GM12878 (cell line): ENCODE measurements at regions not wholly inside any gene's neighbourhood (a gene's known extent, or its start where the extent isn't known, plus 50 kb on each side); places are given as distances from the start of the nearest gene placed in this dataset.

ENCODE experiments used
- BRCA1 ChIP-seq: IDR thresholded peaks from 2 replicates; pipeline ENCODE4 v1.6.1; 2011; ENCODE audit warnings: low read depth, low read length, improper control_type of control experiment
- EZH2 ChIP-seq: IDR thresholded peaks from 2 replicates; pipeline ENCODE4 v1.6.1; 2012; ENCODE audit warnings: low read depth, mild to moderate bottlenecking, control low read depth, inconsistent platforms, low read length, borderline replicate concordance; ENCODE audit not compliant: control insufficient read depth
- HDGF ChIP-seq: fragments of 450-650 bp; IDR thresholded peaks from 2 replicates; pipeline ENCODE4 v1.6.1; 2016; ENCODE audit warnings: antibody characterized with exemption
- POLR2A ChIP-seq: IDR thresholded peaks from 2 replicates; pipeline ENCODE4 v1.6.1; 2011; ENCODE audit warnings: low read depth, mild to moderate bottlenecking, low read length
- TARDBP ChIP-seq: IDR thresholded peaks from 2 replicates; pipeline ENCODE4 v1.6.1; 2016; ENCODE audit warnings: borderline replicate concordance
- ZNF592 ChIP-seq: fragments of 450-650 bp; IDR thresholded peaks from 2 replicates; pipeline ENCODE4 v1.6.1; 2017; ENCODE audit warnings: mild to moderate bottlenecking, moderate library complexity
- TF ChIP-seq, protein P1 (sequence below), 3 experiments: IDR thresholded peaks in 2 of 3; conservative IDR thresholded peaks in 1 of 3; 2 replicates each; pipeline ENCODE4 v1.5.1; 2011; ENCODE audit warnings: low read depth in 3 of 3, low read length in 3 of 3, mild to moderate bottlenecking in 3 of 3, control low read depth in 2 of 3, moderate library complexity in 2 of 3, inconsistent platforms in 1 of 3, mixed read lengths in 1 of 3; ENCODE audit not compliant: control insufficient read depth in 2 of 3, insufficient read depth in 1 of 3; ENCODE audit errors: extremely low read depth in 1 of 3
- TF ChIP-seq, protein P2 (sequence below): IDR thresholded peaks from 2 replicates; pipeline ENCODE4 v1.6.1; 2011; ENCODE audit warnings: borderline replicate concordance, low read depth, mild to moderate bottlenecking, moderate library complexity, low read length; ENCODE audit not compliant: insufficient read depth, poor library complexity, severe bottlenecking

- TF ChIP-seq POLR2A, result no peak
- TF ChIP-seq EZH2, result no peak
- TF ChIP-seq ZNF592, result no peak
- TF ChIP-seq, protein P1, sequence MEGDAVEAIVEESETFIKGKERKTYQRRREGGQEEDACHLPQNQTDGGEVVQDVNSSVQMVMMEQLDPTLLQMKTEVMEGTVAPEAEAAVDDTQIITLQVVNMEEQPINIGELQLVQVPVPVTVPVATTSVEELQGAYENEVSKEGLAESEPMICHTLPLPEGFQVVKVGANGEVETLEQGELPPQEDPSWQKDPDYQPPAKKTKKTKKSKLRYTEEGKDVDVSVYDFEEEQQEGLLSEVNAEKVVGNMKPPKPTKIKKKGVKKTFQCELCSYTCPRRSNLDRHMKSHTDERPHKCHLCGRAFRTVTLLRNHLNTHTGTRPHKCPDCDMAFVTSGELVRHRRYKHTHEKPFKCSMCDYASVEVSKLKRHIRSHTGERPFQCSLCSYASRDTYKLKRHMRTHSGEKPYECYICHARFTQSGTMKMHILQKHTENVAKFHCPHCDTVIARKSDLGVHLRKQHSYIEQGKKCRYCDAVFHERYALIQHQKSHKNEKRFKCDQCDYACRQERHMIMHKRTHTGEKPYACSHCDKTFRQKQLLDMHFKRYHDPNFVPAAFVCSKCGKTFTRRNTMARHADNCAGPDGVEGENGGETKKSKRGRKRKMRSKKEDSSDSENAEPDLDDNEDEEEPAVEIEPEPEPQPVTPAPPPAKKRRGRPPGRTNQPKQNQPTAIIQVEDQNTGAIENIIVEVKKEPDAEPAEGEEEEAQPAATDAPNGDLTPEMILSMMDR (IDR thresholded peaks at IDR 0.05 in 2 of 3, conservative IDR thresholded peaks at IDR 0.05 in 1 of 3; ENCODE audit: control insufficient read depth in 2 of 3, extremely low read depth in 1 of 3, insufficient read depth in 1 of 3, low read depth in 3 of 3, low read length in 3 of 3), result no peak
- TF ChIP-seq HDGF, result no peak
- TF ChIP-seq BRCA1, result no peak
- TF ChIP-seq TARDBP, result no peak
- TF ChIP-seq, protein P2, sequence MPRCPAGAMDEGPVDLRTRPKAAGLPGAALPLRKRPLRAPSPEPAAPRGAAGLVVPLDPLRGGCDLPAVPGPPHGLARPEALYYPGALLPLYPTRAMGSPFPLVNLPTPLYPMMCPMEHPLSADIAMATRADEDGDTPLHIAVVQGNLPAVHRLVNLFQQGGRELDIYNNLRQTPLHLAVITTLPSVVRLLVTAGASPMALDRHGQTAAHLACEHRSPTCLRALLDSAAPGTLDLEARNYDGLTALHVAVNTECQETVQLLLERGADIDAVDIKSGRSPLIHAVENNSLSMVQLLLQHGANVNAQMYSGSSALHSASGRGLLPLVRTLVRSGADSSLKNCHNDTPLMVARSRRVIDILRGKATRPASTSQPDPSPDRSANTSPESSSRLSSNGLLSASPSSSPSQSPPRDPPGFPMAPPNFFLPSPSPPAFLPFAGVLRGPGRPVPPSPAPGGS, result no peak
These were observed 257.9 kb upstream of the ANKRD55 start for GRCh38 chr5:56490971-56491468.
